ENCODE measurements at regions not wholly inside any gene's neighbourhood (a gene's known extent, or its start where the extent isn't known, plus 50 kb on each side); places are given as distances from the start of the nearest gene placed in this dataset.

- TF ChIP-seq CTCF (IDR thresholded peaks at IDR 0.05; ENCODE audit: extremely low read depth, missing control alignments) = no peak
Observed at GRCh38 chr6:164037171-164037870, 622.8 kb downstream of the QKI start.

GRCh38 chr6:164035900-164036485 is 621.5 kb downstream of the QKI start:
- no peak for DNase-seq (ENCODE audit: low spot score)
- TF ChIP-seq CTCF (IDR thresholded peaks at IDR 0.05; ENCODE audit: extremely low read depth, missing control alignments) = no peak

More at GRCh38 chr6:164037171-164037870, 622.8 kb downstream of the QKI start:
- DNase-seq (ENCODE audit: low spot score) = no peak

GRCh38 chr6:164034602-164035140 is 620.2 kb downstream of the QKI start:
- DNase-seq (ENCODE audit: low spot score) = no peak
- TF ChIP-seq CTCF (IDR thresholded peaks at IDR 0.05; ENCODE audit: extremely low read depth, missing control alignments) = no peak

- no peak for DNase-seq (ENCODE audit: low spot score)
- TF ChIP-seq CTCF (IDR thresholded peaks at IDR 0.05; ENCODE audit: extremely low read depth, missing control alignments) = no peak
Observed at GRCh38 chr6:164025180-164025579, 610.7 kb downstream of the QKI start.

- no peak for DNase-seq (ENCODE audit: low spot score)
- TF ChIP-seq CTCF (IDR thresholded peaks at IDR 0.05; ENCODE audit: extremely low read depth, missing control alignments) = no peak
Observed at GRCh38 chr6:164023535-164023934, 609.0 kb downstream of the QKI start.

GRCh38 chr6:164022632-164023031 is 608.1 kb downstream of the QKI start:
- TF ChIP-seq CTCF (IDR thresholded peaks at IDR 0.05; ENCODE audit: extremely low read depth, missing control alignments) = no peak
- DNase-seq (ENCODE audit: low spot score) = no peak

- DNase-seq (ENCODE audit: low spot score) = no peak
- TF ChIP-seq CTCF (IDR thresholded peaks at IDR 0.05; ENCODE audit: extremely low read depth, missing control alignments) = no peak
Observed at GRCh38 chr6:164021589-164022250, 607.2 kb downstream of the QKI start.

Data from GM20000 (cell line).